NT2/D1 (cell line): ENCODE measurements at regions not wholly inside any gene's neighbourhood (a gene's known extent, or its start where the extent isn't known, plus 50 kb on each side); places are given as distances from the start of the nearest gene placed in this dataset.
A peak's percentile ranks its signal among the peaks of the same experiment; 100 is the strongest.

Experiments
- DNase-seq: peaks from one replicate; pipeline ENCODE4 v3.0.0-alpha.2; 2011; ENCODE audit warnings: low read depth, low spot score
- H3K27me3 ChIP-seq: 2 replicates; pipeline ENCODE4 v1.6.0; 2011; ENCODE audit warnings: mild to moderate bottlenecking; ENCODE audit not compliant: insufficient read length, insufficient read depth
- H3K36me3 ChIP-seq: 2 replicates; pipeline ENCODE4 v1.6.1; 2011; ENCODE audit warnings: mild to moderate bottlenecking, low read length, mixed read lengths; ENCODE audit not compliant: insufficient read depth, insufficient read length
- H3K4me1 ChIP-seq: 2 replicates; pipeline ENCODE4 v1.5.1; 2011; ENCODE audit not compliant: insufficient read depth, insufficient read length
- H3K4me3 ChIP-seq: 2 replicates; pipeline ENCODE4 v1.5.1; 2011; ENCODE audit warnings: low read depth; ENCODE audit not compliant: insufficient read length
- H3K9ac ChIP-seq: 2 replicates; pipeline ENCODE4 v1.6.0; 2011; ENCODE audit warnings: low read depth; ENCODE audit not compliant: insufficient read length
- H3K9me3 ChIP-seq: 2 replicates; pipeline ENCODE4 v1.5.1; 2011; ENCODE audit warnings: mild to moderate bottlenecking, low read length; ENCODE audit not compliant: insufficient read depth
- SUZ12 ChIP-seq: IDR thresholded peaks from 2 replicates; pipeline ENCODE4 v1.6.1; 2011; ENCODE audit not compliant: insufficient read length, insufficient read depth; ENCODE audit errors: extremely low read depth
- YY1 ChIP-seq: IDR thresholded peaks from 2 replicates; pipeline ENCODE4 v1.6.1; 2011; ENCODE audit not compliant: insufficient read length, insufficient read depth
- ZNF274 ChIP-seq: IDR thresholded peaks from 2 replicates; pipeline ENCODE4 v1.6.1; 2011; ENCODE audit warnings: mild to moderate bottlenecking, low read depth, low read length

GRCh38 chr13:38477676-38478075 lies 128.0 kb downstream of the UFM1 start:
- H3K4me1 ChIP-seq: no peaks in the 10 kb centered on the region
- DNase-seq: no peak
- H3K27me3 ChIP-seq: no peaks in the 10 kb centered on the region
- no peaks in the 10 kb centered on the region for H3K36me3 ChIP-seq
- TF ChIP-seq YY1: no peak
- no peak for TF ChIP-seq ZNF274
- TF ChIP-seq SUZ12: no peak
- no peak overlapping the region for H3K9ac ChIP-seq
- H3K9me3 ChIP-seq: no peaks in the 10 kb centered on the region
- no peak overlapping the region for H3K4me3 ChIP-seq

DNA sequence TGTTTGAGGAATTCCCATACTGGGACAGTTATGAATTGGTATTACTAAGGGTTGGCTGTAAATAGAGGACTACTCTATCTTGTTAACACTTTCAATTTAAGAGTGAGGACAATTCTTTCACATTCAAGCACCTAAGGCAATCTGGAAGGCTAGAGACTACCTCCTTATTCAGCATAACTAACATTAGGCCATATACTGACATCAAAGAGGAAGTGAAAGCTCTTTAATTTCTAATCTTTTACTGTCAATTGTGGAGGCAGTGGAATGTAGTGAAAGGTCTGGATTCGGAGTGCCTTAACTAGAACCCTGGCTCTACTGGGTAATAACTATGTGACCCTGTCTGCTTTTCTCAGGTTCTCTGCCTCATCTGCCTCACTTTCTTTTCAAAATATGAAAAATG lies 134.0 kb downstream of the UFM1 start:
- no peaks in the 10 kb centered on the region for H3K4me1 ChIP-seq
- TF ChIP-seq YY1: no peak
- TF ChIP-seq SUZ12: no peak
- TF ChIP-seq ZNF274: no peak
- H3K36me3 ChIP-seq: no peaks in the 10 kb centered on the region

DNA sequence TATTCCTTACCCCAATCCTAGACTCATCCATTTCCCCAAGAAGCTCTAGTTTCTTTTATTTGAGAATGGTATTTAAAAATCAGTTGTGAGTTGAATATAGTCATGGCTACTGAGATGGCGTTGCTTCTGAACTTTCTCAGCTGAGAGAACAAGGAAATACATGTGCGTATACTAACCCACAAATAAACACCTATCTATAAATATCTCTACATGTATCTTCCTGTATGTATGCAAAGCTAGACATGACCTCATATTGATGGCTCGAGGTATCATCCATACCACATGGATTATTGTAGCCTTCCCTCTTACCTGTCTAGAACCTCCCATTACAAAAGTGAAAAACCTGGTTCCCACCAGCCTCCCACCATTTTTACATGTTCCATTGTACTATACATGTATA lies 141.0 kb downstream of the UFM1 start:
- Histone ChIP-seq H3K27me3 (no peaks in the 10 kb centered on the region), H3K4me3 (no peak overlapping the region), H3K9ac (no peak overlapping the region), H3K9me3 (no peaks in the 10 kb centered on the region), H3K4me1 (no peaks in the 10 kb centered on the region), H3K36me3 (no peaks in the 10 kb centered on the region)
- TF ChIP-seq ZNF274 (no peak), SUZ12 (no peak), YY1 (no peak)
- no peak for DNase-seq

More for the DNA sequence above, 134.0 kb downstream of the UFM1 start:
- Histone ChIP-seq H3K9ac (no peak overlapping the region), H3K4me3 (no peak overlapping the region), H3K9me3 (no peaks in the 10 kb centered on the region), H3K27me3 (no peaks in the 10 kb centered on the region)
- DNase-seq: no peak

DNA sequence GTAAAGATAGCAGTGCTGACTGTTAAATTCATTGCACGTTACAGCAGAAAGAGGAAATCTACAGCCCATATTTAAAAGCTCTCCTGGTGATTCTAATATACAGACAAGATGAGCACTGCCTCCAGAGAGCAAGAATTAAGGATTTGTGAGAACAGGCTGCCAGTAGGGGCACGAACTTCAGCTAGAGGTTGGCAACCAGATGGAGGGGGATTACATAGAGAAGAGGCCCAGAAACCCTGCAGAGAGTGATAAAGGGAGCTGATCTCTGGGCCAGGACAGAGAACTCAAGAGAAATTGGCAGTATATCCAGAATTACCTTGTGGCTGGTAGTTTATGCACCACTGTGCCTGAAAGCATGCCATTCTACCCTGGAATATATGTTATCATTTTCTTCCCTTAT lies 144.8 kb downstream of the UFM1 start:
- no peak overlapping the region for H3K4me3 ChIP-seq
- H3K36me3 ChIP-seq: no peaks in the 10 kb centered on the region
- H3K27me3 ChIP-seq: no peaks in the 10 kb centered on the region
- H3K9ac ChIP-seq: no peak overlapping the region
- DNase-seq: no peak
- H3K9me3 ChIP-seq: peaks cover 8% of the 10 kb centered on the region
- TF ChIP-seq ZNF274: no peak
- no peaks in the 10 kb centered on the region for H3K4me1 ChIP-seq

DNA sequence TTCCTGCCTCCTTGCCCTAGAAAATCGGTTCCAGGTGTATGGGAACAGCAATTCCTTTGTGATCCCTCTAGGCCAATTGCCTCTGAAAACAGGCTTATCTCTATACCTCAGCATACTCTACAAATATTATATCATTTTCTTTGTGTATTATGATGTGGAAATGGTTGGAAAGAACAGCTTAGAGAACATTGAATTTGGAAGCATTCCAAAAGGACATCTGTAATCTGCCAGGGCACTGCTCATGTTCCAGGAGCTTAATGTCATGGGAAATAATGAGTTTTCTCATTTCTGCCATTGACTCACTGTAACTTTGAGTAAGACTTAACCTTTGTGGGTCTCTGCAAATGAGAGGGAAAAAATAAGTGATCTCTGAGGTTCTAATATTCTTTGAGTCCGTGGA lies 147.3 kb downstream of the UFM1 start:
- Histone ChIP-seq H3K4me1 (no peaks in the 10 kb centered on the region), H3K27me3 (no peaks in the 10 kb centered on the region), H3K9me3 (peaks cover 16% of the 10 kb centered on the region), H3K9ac (no peak overlapping the region), H3K4me3 (no peak overlapping the region), H3K36me3 (no peaks in the 10 kb centered on the region)
- no peak for DNase-seq
- TF ChIP-seq YY1: no peak
- no peak for TF ChIP-seq ZNF274
- TF ChIP-seq SUZ12: no peak

GRCh38 chr13:38498271-38498670 lies 148.6 kb downstream of the UFM1 start:
- no peak overlapping the region for H3K4me3 ChIP-seq
- no peak overlapping the region for H3K9ac ChIP-seq
- peaks cover 16% of the 10 kb centered on the region for H3K9me3 ChIP-seq
- no peaks in the 10 kb centered on the region for H3K27me3 ChIP-seq
- no peak for DNase-seq
- TF ChIP-seq SUZ12 (no peak), ZNF274 (peak; percentile 77), YY1 (no peak)
- H3K4me1 ChIP-seq: no peaks in the 10 kb centered on the region
- H3K36me3 ChIP-seq: no peaks in the 10 kb centered on the region

DNA sequence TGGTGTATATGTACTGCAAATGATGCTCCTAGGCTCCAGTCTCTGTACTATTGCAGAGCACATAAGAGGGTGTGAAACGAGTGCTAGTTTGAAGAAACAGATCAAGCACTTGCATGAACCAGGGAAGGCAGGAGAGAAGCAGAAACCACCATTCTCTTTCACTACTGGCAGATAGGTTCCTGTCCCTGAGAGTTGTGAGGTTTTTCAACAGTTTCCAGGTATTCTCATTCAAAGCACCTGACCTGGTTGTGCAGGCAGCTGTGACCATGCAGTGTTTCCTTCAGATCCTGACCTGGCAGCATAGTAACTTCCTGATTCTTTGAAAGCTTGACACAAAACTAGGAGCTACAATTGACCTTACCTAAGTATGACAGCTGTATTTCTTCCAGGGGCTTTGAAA lies 164.9 kb downstream of the UFM1 start:
- H3K9me3 ChIP-seq: no peaks in the 10 kb centered on the region
- no peak for DNase-seq
- H3K4me3 ChIP-seq: no peak overlapping the region
- no peaks in the 10 kb centered on the region for H3K27me3 ChIP-seq
- no peak for TF ChIP-seq SUZ12
- TF ChIP-seq ZNF274: no peak
- TF ChIP-seq YY1: no peak
- no peaks in the 10 kb centered on the region for H3K4me1 ChIP-seq
- no peak overlapping the region for H3K9ac ChIP-seq
- H3K36me3 ChIP-seq: no peaks in the 10 kb centered on the region

DNA sequence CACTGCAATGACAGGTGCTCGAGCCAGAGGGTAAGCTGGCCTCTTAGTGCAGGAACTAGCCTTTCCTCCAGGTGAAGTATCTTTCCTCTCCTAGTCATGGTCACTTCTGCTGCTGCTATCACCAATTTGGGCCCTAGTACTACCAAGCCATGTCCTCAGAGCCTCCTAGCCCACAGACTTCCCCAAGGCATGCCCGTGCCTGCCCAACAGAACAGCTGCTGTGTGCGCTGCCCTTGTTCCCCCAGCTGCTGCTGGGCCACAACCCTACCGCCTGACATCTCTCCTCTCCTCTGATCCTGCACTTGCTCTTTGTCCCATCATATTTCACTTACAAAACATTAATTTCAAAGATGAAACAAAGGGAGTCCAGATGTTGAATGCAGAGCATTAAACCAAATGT lies 168.5 kb upstream of the FREM2 start:
- no peak for DNase-seq

More for the DNA sequence above, 168.5 kb upstream of the FREM2 start:
- Histone ChIP-seq H3K9me3 (no peaks in the 10 kb centered on the region), H3K27me3 (no peaks in the 10 kb centered on the region), H3K4me1 (no peaks in the 10 kb centered on the region), H3K9ac (no peak overlapping the region), H3K36me3 (no peaks in the 10 kb centered on the region), H3K4me3 (no peak overlapping the region)
- TF ChIP-seq ZNF274 (no peak), YY1 (no peak), SUZ12 (no peak)
